NB4 (cell line): ENCODE measurements at regions not wholly inside any gene's neighbourhood (a gene's known extent, or its start where the extent isn't known, plus 50 kb on each side); places are given as distances from the start of the nearest gene placed in this dataset.

ENCODE experiments used
- MYC ChIP-seq: IDR thresholded peaks from 2 replicates; pipeline ENCODE4 v1.6.1; 2011; ENCODE audit warnings: low read depth, low read length
- POLR2A ChIP-seq: IDR thresholded peaks from 2 replicates; pipeline ENCODE4 v1.6.1; 2011; ENCODE audit warnings: mild to moderate bottlenecking; ENCODE audit not compliant: insufficient read length; ENCODE audit errors: extremely low read depth
- TF ChIP-seq, protein P1 (sequence below): IDR thresholded peaks from one replicate; pipeline ENCODE4 v1.5.1; 2012; ENCODE audit warnings: low read depth, low read length
- TF ChIP-seq, protein P2 (sequence below): IDR thresholded peaks from 2 replicates; pipeline ENCODE4 v1.6.1; 2011; ENCODE audit warnings: low read depth, low read length

DNA sequence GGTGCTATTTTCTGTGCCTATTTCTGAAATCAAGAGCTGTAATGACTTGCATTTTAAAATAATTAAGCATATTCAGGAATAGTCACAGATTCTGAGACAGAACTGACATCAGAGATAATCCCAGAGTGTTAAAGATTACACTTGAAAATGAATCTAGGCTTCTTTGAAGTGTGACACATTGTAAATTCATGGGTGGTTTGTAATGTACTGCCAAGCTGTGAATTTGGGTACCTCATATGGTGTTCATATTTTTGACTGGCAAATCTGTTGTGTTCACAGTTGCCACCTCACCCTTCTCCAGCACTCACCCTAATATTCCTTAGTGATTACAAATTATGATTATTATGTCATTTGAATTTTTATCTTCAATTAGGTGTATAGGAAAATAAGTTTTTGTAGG lies 78.5 kb upstream of the CSRP2 start:
- TF ChIP-seq, protein P1, sequence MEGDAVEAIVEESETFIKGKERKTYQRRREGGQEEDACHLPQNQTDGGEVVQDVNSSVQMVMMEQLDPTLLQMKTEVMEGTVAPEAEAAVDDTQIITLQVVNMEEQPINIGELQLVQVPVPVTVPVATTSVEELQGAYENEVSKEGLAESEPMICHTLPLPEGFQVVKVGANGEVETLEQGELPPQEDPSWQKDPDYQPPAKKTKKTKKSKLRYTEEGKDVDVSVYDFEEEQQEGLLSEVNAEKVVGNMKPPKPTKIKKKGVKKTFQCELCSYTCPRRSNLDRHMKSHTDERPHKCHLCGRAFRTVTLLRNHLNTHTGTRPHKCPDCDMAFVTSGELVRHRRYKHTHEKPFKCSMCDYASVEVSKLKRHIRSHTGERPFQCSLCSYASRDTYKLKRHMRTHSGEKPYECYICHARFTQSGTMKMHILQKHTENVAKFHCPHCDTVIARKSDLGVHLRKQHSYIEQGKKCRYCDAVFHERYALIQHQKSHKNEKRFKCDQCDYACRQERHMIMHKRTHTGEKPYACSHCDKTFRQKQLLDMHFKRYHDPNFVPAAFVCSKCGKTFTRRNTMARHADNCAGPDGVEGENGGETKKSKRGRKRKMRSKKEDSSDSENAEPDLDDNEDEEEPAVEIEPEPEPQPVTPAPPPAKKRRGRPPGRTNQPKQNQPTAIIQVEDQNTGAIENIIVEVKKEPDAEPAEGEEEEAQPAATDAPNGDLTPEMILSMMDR, result no peak
- no peak for TF ChIP-seq POLR2A
- no peak for TF ChIP-seq MYC
- TF ChIP-seq, protein P2, sequence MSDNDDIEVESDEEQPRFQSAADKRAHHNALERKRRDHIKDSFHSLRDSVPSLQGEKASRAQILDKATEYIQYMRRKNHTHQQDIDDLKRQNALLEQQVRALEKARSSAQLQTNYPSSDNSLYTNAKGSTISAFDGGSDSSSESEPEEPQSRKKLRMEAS, result no peak
